ENCODE measurements at regions not wholly inside any gene's neighbourhood (a gene's known extent, or its start where the extent isn't known, plus 50 kb on each side); places are given as distances from the start of the nearest gene placed in this dataset.

DNA sequence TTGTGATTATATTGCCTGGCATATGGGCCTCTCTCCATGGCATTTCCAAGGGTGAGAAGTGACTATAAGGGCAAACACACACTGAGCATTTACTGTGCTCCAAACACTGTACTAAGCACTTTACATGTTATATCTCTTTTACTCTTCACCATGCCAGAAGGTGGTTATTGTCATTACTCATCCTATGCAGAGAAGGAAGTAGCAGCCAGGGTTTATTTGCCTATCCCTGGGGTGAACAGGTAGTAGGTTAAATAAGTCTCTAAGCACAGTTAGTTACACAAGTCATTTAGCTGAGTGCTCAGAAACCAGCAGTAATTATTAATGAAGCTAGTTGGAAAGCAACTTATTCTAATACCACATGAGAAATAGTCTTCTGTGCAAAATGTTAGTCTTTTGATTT lies 109.9 kb upstream of the SYNPR start:
- TF ChIP-seq POLR2A (IDR thresholded peaks at IDR 0.05; ENCODE audit: control extremely low read depth in 1 of 2, low read depth in 2 of 2, low read length in 2 of 2) (no peak), SP1 (IDR thresholded peaks at IDR 0.05; ENCODE audit: low read depth, low read length) (no peak), CBX5 (IDR thresholded peaks at IDR 0.05; ENCODE audit: low read depth, low read length) (no peak), ASH2L (IDR thresholded peaks at IDR 0.05; ENCODE audit: low read length) (no peak), TBP (IDR thresholded peaks at IDR 0.05; ENCODE audit: low read depth, low read length) (no peak), KDM1A (IDR thresholded peaks at IDR 0.05; ENCODE audit: borderline replicate concordance, low read length) (no peak), SP2 (IDR thresholded peaks at IDR 0.05; ENCODE audit: low read length) (no peak)
- H3K27ac ChIP-seq (ENCODE audit: low read depth, low read length), result no peak overlapping the region
- ChIA-PET POLR2A (ENCODE audit: partially characterized antibody) (no interaction called here), CTCF (ENCODE audit: partially characterized antibody) (interaction anchor here (1.0 to 1.3 kb wide), 3 partner anchors 296 to 545 kb away, joined by 3 read pairs; no protein-coding TSS in a partner anchor)
- H3K4ac ChIP-seq (replicated peaks; ENCODE audit: insufficient read length, low read depth, low read length), result no peak overlapping the region
- no peak overlapping the region for H2AK5ac ChIP-seq (ENCODE audit: low read depth, low read length)
- no peak overlapping the region for H3K4me3 ChIP-seq (ENCODE audit: extremely low read depth in 1 of 4, insufficient read depth in 2 of 4, low read depth in 3 of 4, low read length in 4 of 4)
- H3K79me1 ChIP-seq (ENCODE audit: low read depth, low read length), result no peaks in the 10 kb centered on the region
- H3K23me2 ChIP-seq (ENCODE audit: low read depth, low read length), result no peaks in the 10 kb centered on the region
- H3K27me3 ChIP-seq (replicated peaks in 1 of 4; ENCODE audit: control insufficient read depth in 3 of 4, extremely low read depth in 1 of 4, insufficient read depth in 3 of 4, low read length in 3 of 4), result no peaks in the 10 kb centered on the region
- H3K18ac ChIP-seq (ENCODE audit: extremely low read depth, low read length), result no peak overlapping the region
- H4K91ac ChIP-seq (replicated peaks; ENCODE audit: insufficient read length, low read length), result no peak overlapping the region
- no peaks in the 10 kb centered on the region for H3K79me2 ChIP-seq (ENCODE audit: control insufficient read depth in 1 of 2, insufficient read depth in 2 of 2, low read length in 2 of 2)
- H3K36me3 ChIP-seq (ENCODE audit: control insufficient read depth in 2 of 4, insufficient read depth in 4 of 4, low read length in 3 of 4), result no peaks in the 10 kb centered on the region
- peak overlapping the region; percentile 65 for H3K23ac ChIP-seq (ENCODE audit: insufficient read length)
- H3K4me1 ChIP-seq (replicated peaks in 1 of 4; ENCODE audit: control insufficient read depth in 3 of 4, insufficient read depth in 4 of 4, low read length in 3 of 4), result no peaks in the 10 kb centered on the region; a peak in 1 of 7 replicates
- H3K56ac ChIP-seq (replicated peaks; ENCODE audit: insufficient read length, low read depth, low read length), result no peak overlapping the region
- H4K20me1 ChIP-seq (replicated peaks in 1 of 2; ENCODE audit: control insufficient read depth in 1 of 2, insufficient read depth in 2 of 2, low read length in 2 of 2), result no peaks in the 10 kb centered on the region
- FAIRE-seq (no peak), DNase-seq (ENCODE audit: low read depth in 1 of 2, low spot score in 2 of 2) (no peak)
- no peak overlapping the region for H2BK5ac ChIP-seq (ENCODE audit: low read depth, low read length)
- no peaks in the 10 kb centered on the region for H3K9me3 ChIP-seq (ENCODE audit: insufficient read depth in 2 of 2, low read depth in 1 of 2, low read length in 1 of 2)
- H2AFZ ChIP-seq (ENCODE audit: low read length), result no peak overlapping the region
- no peak overlapping the region for H2BK12ac ChIP-seq (ENCODE audit: low read depth, low read length)
- no peak overlapping the region for H2BK15ac ChIP-seq (ENCODE audit: low read length)
- H2BK120ac ChIP-seq (replicated peaks; ENCODE audit: low read depth, low read length), result no peak overlapping the region
- no peak overlapping the region for H3K9ac ChIP-seq (replicated peaks in 1 of 4; ENCODE audit: extremely low read depth in 1 of 4, low read depth in 3 of 4, low read length in 3 of 4)
- no peak overlapping the region for H2BK20ac ChIP-seq (ENCODE audit: low read length)
- H3K14ac ChIP-seq (ENCODE audit: insufficient read length), result no peak overlapping the region
- H3K4me2 ChIP-seq (ENCODE audit: insufficient read depth in 1 of 2, low read depth in 2 of 2, low read length in 2 of 2), result no peak overlapping the region
- H4K8ac ChIP-seq (ENCODE audit: extremely low read depth, insufficient read depth, low read length), result no peak overlapping the region
- no peak overlapping the region for H4K5ac ChIP-seq (ENCODE audit: insufficient read length, low read depth, low read length)
